ENCODE measurements at regions not wholly inside any gene's neighbourhood (a gene's known extent, or its start where the extent isn't known, plus 50 kb on each side); places are given as distances from the start of the nearest gene placed in this dataset.
"Not testable (repeated sequence)": the region's sequence is repeated elsewhere in the genome, so short reads cannot be mapped to it uniquely, and the experiment has no call there.

- Histone ChIP-seq H3K27ac (no peak overlapping the region), H3K4me3 (no peak overlapping the region)
Observed at GRCh38 chr9:74037274-74037673, 459.9 kb upstream of the RORB start.

GRCh38 chr9:74041588-74041987 is 455.5 kb upstream of the RORB start:
- Histone ChIP-seq H3K27ac (no peak overlapping the region), H3K4me3 (no peak overlapping the region)

GRCh38 chr9:74044844-74045243 is 452.3 kb upstream of the RORB start:
- Histone ChIP-seq H3K27ac (no peak overlapping the region), H3K4me3 (no peak overlapping the region)

- Histone ChIP-seq H3K4me3 (no peak overlapping the region), H3K27ac (no peak overlapping the region)
Observed at GRCh38 chr9:74056023-74056422, 441.1 kb upstream of the RORB start.

- H3K27ac ChIP-seq, H3K4me3 ChIP-seq: not testable (repeated sequence)
Observed at GRCh38 chr9:74057051-74057450, 440.1 kb upstream of the RORB start.

- no peak overlapping the region for H3K4me3 ChIP-seq
- no peak overlapping the region for H3K27ac ChIP-seq
Observed at GRCh38 chr9:74064702-74065101, 432.4 kb upstream of the RORB start.

- no peak overlapping the region for H3K27ac ChIP-seq
Observed at GRCh38 chr9:74066128-74066527, 431.0 kb upstream of the RORB start.

GRCh38 chr9:74066605-74067004 is 430.5 kb upstream of the RORB start:
- no peak overlapping the region for H3K27ac ChIP-seq
- H3K4me3 ChIP-seq: no peak overlapping the region

More at GRCh38 chr9:74066128-74066527, 431.0 kb upstream of the RORB start:
- no peak overlapping the region for H3K4me3 ChIP-seq

- no peak overlapping the region for H3K27ac ChIP-seq
- no peak overlapping the region for H3K4me3 ChIP-seq
Observed at GRCh38 chr9:74071502-74071901, 425.6 kb upstream of the RORB start.

GRCh38 chr9:74073897-74074296 is 423.2 kb upstream of the RORB start:
- no peak overlapping the region for H3K4me3 ChIP-seq
- no peak overlapping the region for H3K27ac ChIP-seq

GRCh38 chr9:74078647-74079046 is 418.5 kb upstream of the RORB start:
- Histone ChIP-seq H3K27ac (no peak overlapping the region), H3K4me3 (no peak overlapping the region)

GRCh38 chr9:74080652-74081051 is 416.5 kb upstream of the RORB start:
- not testable (repeated sequence) for H3K4me3 ChIP-seq

GRCh38 chr9:74083681-74084433 is 413.3 kb upstream of the RORB start:
- Histone ChIP-seq H3K27ac (no peak overlapping the region), H3K4me3 (no peak overlapping the region)

More at GRCh38 chr9:74080652-74081051, 416.5 kb upstream of the RORB start:
- H3K27ac ChIP-seq: not testable (repeated sequence)

- H3K4me3 ChIP-seq, H3K27ac ChIP-seq: not testable (repeated sequence)
Observed at GRCh38 chr9:74085384-74086037, 411.6 kb upstream of the RORB start.

GRCh38 chr9:74090921-74091320 is 406.2 kb upstream of the RORB start:
- not testable (repeated sequence) for H3K4me3 ChIP-seq, H3K27ac ChIP-seq

- Histone ChIP-seq H3K4me3 (no peak overlapping the region), H3K27ac (no peak overlapping the region)
Observed at GRCh38 chr9:74092491-74092834, 404.7 kb upstream of the RORB start.

GRCh38 chr9:74094037-74094436 is 403.1 kb upstream of the RORB start:
- not testable (repeated sequence) for H3K4me3 ChIP-seq, H3K27ac ChIP-seq

GRCh38 chr9:74094766-74095165 is 402.4 kb upstream of the RORB start:
- no peak overlapping the region for H3K4me3 ChIP-seq
- no peak overlapping the region for H3K27ac ChIP-seq

- no peak overlapping the region for H3K4me3 ChIP-seq
- H3K27ac ChIP-seq: no peak overlapping the region
Observed at GRCh38 chr9:74095925-74096324, 401.2 kb upstream of the RORB start.

GRCh38 chr9:74096420-74096819 is 400.7 kb upstream of the RORB start:
- Histone ChIP-seq H3K4me3 (no peak overlapping the region), H3K27ac (no peak overlapping the region)

- no peak overlapping the region for H3K27ac ChIP-seq
- no peak overlapping the region for H3K4me3 ChIP-seq
Observed at GRCh38 chr9:74100042-74100441, 397.1 kb upstream of the RORB start.

GRCh38 chr9:74102148-74102547 is 395.0 kb upstream of the RORB start:
- not testable (repeated sequence) for H3K27ac ChIP-seq, H3K4me3 ChIP-seq

Measured in skin epidermis (tissue), 12 donors.